ENCODE measurements at regions not wholly inside any gene's neighbourhood (a gene's known extent, or its start where the extent isn't known, plus 50 kb on each side); places are given as distances from the start of the nearest gene placed in this dataset.

DNA sequence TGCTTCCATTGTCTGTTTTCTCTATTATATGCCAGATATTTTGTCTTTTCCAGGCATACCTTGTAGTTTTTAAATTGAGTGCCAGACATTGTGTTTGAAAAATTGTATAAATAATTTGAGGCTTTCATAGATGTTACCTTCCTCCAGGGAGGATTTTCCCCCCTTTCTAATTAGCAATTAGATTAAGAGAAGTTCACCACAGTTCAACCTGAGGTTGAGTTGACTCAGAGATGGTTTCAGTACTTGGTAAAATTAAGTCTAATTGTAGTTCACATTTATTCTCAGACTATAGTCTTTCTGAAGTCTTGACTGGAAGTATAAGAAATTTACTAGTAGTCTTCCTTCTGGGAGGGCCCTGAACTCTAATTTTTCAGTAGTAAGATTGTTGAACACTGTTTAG, 104.1 kb upstream of the SCEL start:
- Mint-ChIP-seq H3K36me3 (ENCODE audit: low read depth) (no peaks in the 10 kb centered on the region), H3K4me3 (no peak overlapping the region), H3K27ac (no peak overlapping the region), H3K9me3 (peaks cover 3% of the 10 kb centered on the region), H3K27me3 (ENCODE audit: low read depth) (no peaks in the 10 kb centered on the region), H3K4me1 (no peaks in the 10 kb centered on the region)
- TF ChIP-seq CTCF (IDR thresholded peaks at IDR 0.05; ENCODE audit: unreplicated experiment in 3 of 3), result no peak

GRCh38 chr13:77430377-77430951, 103.6 kb upstream of the MYCBP2 start:
- no peak overlapping the region for H3K27ac Mint-ChIP-seq
- H3K4me3 Mint-ChIP-seq, result no peak overlapping the region
- no peak for TF ChIP-seq CTCF (IDR thresholded peaks at IDR 0.05; ENCODE audit: unreplicated experiment in 3 of 3)
- no peaks in the 10 kb centered on the region for H3K27me3 Mint-ChIP-seq (ENCODE audit: low read depth)
- H3K36me3 Mint-ChIP-seq (ENCODE audit: low read depth), result no peaks in the 10 kb centered on the region
- peaks cover 3% of the 10 kb centered on the region for H3K9me3 Mint-ChIP-seq
- no peaks in the 10 kb centered on the region for H3K4me1 Mint-ChIP-seq

GRCh38 chr13:77429320-77430142, 102.6 kb upstream of the MYCBP2 start:
- TF ChIP-seq CTCF (IDR thresholded peaks at IDR 0.05; ENCODE audit: unreplicated experiment in 3 of 3), result no peak
- H3K27me3 Mint-ChIP-seq (ENCODE audit: low read depth), result no peaks in the 10 kb centered on the region
- H3K27ac Mint-ChIP-seq, result no peak overlapping the region
- no peak overlapping the region for H3K4me3 Mint-ChIP-seq
- H3K4me1 Mint-ChIP-seq, result no peaks in the 10 kb centered on the region
- no peaks in the 10 kb centered on the region for H3K36me3 Mint-ChIP-seq (ENCODE audit: low read depth)
- H3K9me3 Mint-ChIP-seq, result peaks cover 3% of the 10 kb centered on the region

- no peaks in the 10 kb centered on the region for H3K4me1 Mint-ChIP-seq
- TF ChIP-seq CTCF (IDR thresholded peaks at IDR 0.05; ENCODE audit: unreplicated experiment in 3 of 3), result no peak
- peaks cover 3% of the 10 kb centered on the region for H3K9me3 Mint-ChIP-seq
- no peaks in the 10 kb centered on the region for H3K27me3 Mint-ChIP-seq (ENCODE audit: low read depth)
- H3K27ac Mint-ChIP-seq, result no peak overlapping the region
- H3K36me3 Mint-ChIP-seq (ENCODE audit: low read depth), result no peaks in the 10 kb centered on the region
- H3K4me3 Mint-ChIP-seq, result no peak overlapping the region
Measured at GRCh38 chr13:77425705-77426104, 98.8 kb upstream of the MYCBP2 start.

- no peaks in the 10 kb centered on the region for H3K36me3 Mint-ChIP-seq (ENCODE audit: low read depth)
- no peaks in the 10 kb centered on the region for H3K27me3 Mint-ChIP-seq (ENCODE audit: low read depth)
- TF ChIP-seq CTCF (IDR thresholded peaks at IDR 0.05; ENCODE audit: unreplicated experiment in 3 of 3), result no peak
- H3K4me3 Mint-ChIP-seq, result no peak overlapping the region
- no peak overlapping the region for H3K27ac Mint-ChIP-seq
- peaks cover 7% of the 10 kb centered on the region for H3K9me3 Mint-ChIP-seq
- H3K4me1 Mint-ChIP-seq, result no peaks in the 10 kb centered on the region
Measured at GRCh38 chr13:77423296-77423695, 96.4 kb upstream of the MYCBP2 start.

- H3K36me3 Mint-ChIP-seq (ENCODE audit: low read depth), result no peaks in the 10 kb centered on the region
- H3K9me3 Mint-ChIP-seq, result peaks cover 7% of the 10 kb centered on the region
- no peaks in the 10 kb centered on the region for H3K4me1 Mint-ChIP-seq
- no peak overlapping the region for H3K4me3 Mint-ChIP-seq
- H3K27ac Mint-ChIP-seq, result no peak overlapping the region
- no peak for TF ChIP-seq CTCF (IDR thresholded peaks at IDR 0.05; ENCODE audit: unreplicated experiment in 3 of 3)
- no peaks in the 10 kb centered on the region for H3K27me3 Mint-ChIP-seq (ENCODE audit: low read depth)
Measured at GRCh38 chr13:77422724-77423123, 95.8 kb upstream of the MYCBP2 start.
